Activated CD8-positive, alpha-beta T cell treated with anti-CD3 and anti-CD28 coated beads, Interleukin-2, amount 10 ng/mL, durations not matched to agents 7 days and 5 days (primary cell): ENCODE measurements at regions not wholly inside any gene's neighbourhood (a gene's known extent, or its start where the extent isn't known, plus 50 kb on each side); places are given as distances from the start of the nearest gene placed in this dataset.
"Not testable (repeated sequence)": the region's sequence is repeated elsewhere in the genome, so short reads cannot be mapped to it uniquely, and the experiment has no call there.

Source experiments
- ATAC-seq: fragments of 150-1000 bp; cut with Tn5 transposase; one replicate; pipeline ENCODE4 v1.10.0; 2021; ENCODE audit warnings: moderate library complexity
- CTCF ChIA-PET: fragments of 350-600 bp; sonication (Branson Sonifier 250); formaldehyde crosslinking; loops from one replicate; lab custom pipeline; 2021; ENCODE audit warnings: antibody characterized with exemption; lab: Charles Lee
- POLR2A ChIA-PET: fragments of 350-600 bp; sonication (Branson Sonifier 250); formaldehyde crosslinking; loops from one replicate; lab custom pipeline; 2021; ENCODE audit warnings: antibody characterized with exemption; lab: Charles Lee
- DNase-seq: peaks from one replicate; pipeline ENCODE4 v3.0.0-alpha.2; 2020
- H3K27ac Mint-ChIP-seq: one replicate; pipeline ENCODE4 v1.8.0; 2021; ENCODE audit warnings: mild to moderate bottlenecking, mixed read lengths
- H3K27me3 Mint-ChIP-seq: one replicate; pipeline ENCODE4 v1.8.0; 2021; ENCODE audit warnings: low read depth, mixed read lengths
- H3K36me3 Mint-ChIP-seq: one replicate; pipeline ENCODE4 v1.8.0; 2021; ENCODE audit warnings: low read depth, mixed read lengths
- H3K4me1 Mint-ChIP-seq: one replicate; pipeline ENCODE4 v1.8.0; 2021; ENCODE audit warnings: low read depth, mixed read lengths
- H3K4me3 Mint-ChIP-seq: one replicate; pipeline ENCODE4 v1.8.0; 2021; ENCODE audit warnings: mild to moderate bottlenecking, mixed read lengths
- H3K9me3 Mint-ChIP-seq: one replicate; pipeline ENCODE4 v1.8.0; 2022; ENCODE audit warnings: mixed read lengths; ENCODE audit not compliant: insufficient read depth

DNA sequence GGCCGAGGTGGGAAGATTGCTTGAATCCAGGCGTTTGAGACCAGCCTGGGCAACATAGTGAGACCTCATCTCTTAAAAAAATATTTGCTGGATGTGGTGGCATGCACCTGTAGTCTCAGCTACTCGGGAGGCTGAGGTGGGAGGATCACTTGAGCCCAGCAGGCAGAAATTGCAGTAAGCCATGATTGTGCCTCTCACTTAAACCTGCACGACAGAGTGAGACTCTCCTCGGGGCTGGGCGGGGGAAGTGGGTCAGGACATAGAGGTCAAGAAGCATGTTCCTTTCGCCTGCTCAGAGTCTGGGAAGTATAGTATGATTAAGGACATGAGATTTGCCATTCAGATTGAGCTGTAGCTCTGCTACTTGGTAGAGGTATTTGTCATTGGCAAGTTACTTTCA is 52.3 kb downstream of the SEPTIN7 start:
- H3K9me3 Mint-ChIP-seq, ATAC-seq, POLR2A ChIA-PET, CTCF ChIA-PET, H3K27me3 Mint-ChIP-seq, H3K4me3 Mint-ChIP-seq, H3K27ac Mint-ChIP-seq, DNase-seq: not testable (repeated sequence)
- peaks cover 15% of the 10 kb centered on the region for H3K4me1 Mint-ChIP-seq
- H3K36me3 Mint-ChIP-seq, result peaks cover 46% of the 10 kb centered on the region

DNA sequence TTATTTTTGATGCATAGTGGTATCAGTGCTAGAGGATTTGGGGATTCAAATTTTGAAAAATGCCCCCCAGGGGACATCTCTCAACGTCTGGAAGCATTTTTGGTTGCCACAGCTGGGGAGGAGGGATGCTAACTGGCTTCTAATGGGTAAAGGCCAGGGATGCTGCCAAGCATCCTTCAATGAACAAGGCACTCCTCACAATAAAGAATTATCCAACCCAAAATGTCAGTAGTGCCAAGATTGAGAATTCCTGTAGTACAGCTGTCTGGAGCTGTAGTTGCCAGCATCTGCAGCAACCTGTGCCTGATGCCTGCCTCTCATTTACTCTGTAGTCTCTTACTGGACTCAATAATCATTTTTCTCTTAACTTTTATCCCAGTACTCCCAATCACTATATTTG is 53.5 kb downstream of the SEPTIN7 start:
- CTCF ChIA-PET, result no interaction called here
- Mint-ChIP-seq H3K4me1 (peaks cover 15% of the 10 kb centered on the region), H3K36me3 (peaks cover 49% of the 10 kb centered on the region)

DNA sequence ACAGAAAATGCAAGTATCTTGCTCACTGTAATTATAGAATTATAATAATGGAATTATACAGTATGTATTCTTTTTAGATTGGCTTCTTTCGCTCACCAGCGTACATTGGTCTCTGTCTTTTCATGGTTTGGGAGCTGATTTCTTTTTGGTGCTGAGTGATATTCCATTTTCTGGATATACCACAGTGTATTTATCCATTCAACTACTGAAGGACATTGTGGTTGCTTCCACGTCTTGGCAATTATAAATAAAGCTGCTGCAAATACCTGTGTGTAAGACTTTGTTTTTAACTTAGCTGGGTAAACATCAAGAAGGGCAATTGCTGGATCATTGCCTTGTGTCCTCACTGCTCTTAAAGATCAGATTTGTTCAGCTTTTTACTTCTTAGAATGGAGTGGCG is 55.3 kb downstream of the SEPTIN7 start:
- Mint-ChIP-seq H3K9me3 (no peaks in the 10 kb centered on the region), H3K36me3 (peaks cover 51% of the 10 kb centered on the region), H3K4me1 (peaks cover 15% of the 10 kb centered on the region), H3K27me3 (no peaks in the 10 kb centered on the region), H3K27ac (no peak overlapping the region), H3K4me3 (no peak overlapping the region)
- ATAC-seq (no peak), DNase-seq (no peak)
- ChIA-PET POLR2A (interaction anchor here (0.6 to 1.5 kb wide), 2 partner anchors 21 to 55 kb away, joined by 3 to 4 read pairs; partner anchors contain the start of gene SEPTIN7), CTCF (interaction anchor here (0.9 to 1.5 kb wide), 3 partner anchors 27 to 146 kb away, joined by 3 read pairs; no protein-coding TSS in a partner anchor)

More for the DNA sequence above, 53.5 kb downstream of the SEPTIN7 start:
- Mint-ChIP-seq H3K27ac (no peak overlapping the region), H3K4me3 (no peak overlapping the region), H3K27me3 (no peaks in the 10 kb centered on the region), H3K9me3 (no peaks in the 10 kb centered on the region)
- no peak for DNase-seq
- POLR2A ChIA-PET, result no interaction called here
- no peak for ATAC-seq

DNA sequence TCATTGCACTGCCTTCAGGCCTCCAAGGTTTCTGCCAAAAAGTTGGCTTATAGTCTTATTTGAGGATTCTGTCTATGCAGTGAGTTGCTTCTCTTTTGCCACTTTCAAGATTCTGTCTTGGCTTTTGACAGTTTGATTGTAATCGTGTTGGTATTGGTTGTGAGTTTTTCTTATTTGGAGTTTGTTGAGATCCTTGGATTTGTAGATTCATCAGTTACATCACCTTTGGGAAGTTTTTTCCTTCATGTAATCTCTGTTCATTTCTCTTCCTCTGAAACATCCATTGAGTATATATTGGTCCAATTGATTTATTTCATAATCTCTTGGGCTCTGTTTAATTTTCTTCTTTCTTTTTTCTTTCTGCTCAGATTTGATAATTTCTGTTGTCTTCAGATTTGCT is 59.8 kb downstream of the SEPTIN7 start:
- peaks cover 8% of the 10 kb centered on the region for H3K4me1 Mint-ChIP-seq
- no peak overlapping the region for H3K4me3 Mint-ChIP-seq
- no peaks in the 10 kb centered on the region for H3K9me3 Mint-ChIP-seq
- CTCF ChIA-PET, result no interaction called here
- H3K27me3 Mint-ChIP-seq, result no peaks in the 10 kb centered on the region
- DNase-seq (no peak), ATAC-seq (no peak)
- POLR2A ChIA-PET, result no interaction called here
- peaks cover 37% of the 10 kb centered on the region for H3K36me3 Mint-ChIP-seq
- H3K27ac Mint-ChIP-seq, result no peak overlapping the region

DNA sequence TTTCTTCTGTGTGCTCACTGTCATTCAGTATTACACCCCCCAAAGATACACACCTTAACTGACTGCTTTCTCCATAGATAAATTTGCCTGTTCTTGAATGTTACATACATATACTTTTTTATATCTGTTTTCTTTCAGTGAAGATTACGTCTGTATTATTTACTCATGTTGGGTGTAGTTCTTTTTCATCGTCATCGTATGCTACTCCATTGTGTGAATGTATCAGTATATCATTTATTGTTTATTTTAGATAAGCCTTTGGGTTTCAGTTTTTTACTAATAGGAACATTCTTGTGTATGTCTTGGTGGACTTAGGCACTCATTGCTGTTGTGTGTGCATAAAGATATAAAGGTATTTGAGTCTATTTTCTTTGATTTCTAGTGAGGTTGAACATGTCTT is 64.4 kb downstream of the SEPTIN7 start:
- peaks cover 55% of the 10 kb centered on the region for H3K36me3 Mint-ChIP-seq
- POLR2A ChIA-PET, result no interaction called here
- H3K27ac Mint-ChIP-seq, result no peak overlapping the region
- ATAC-seq, result no peak
- peaks cover 12% of the 10 kb centered on the region for H3K4me1 Mint-ChIP-seq
- H3K4me3 Mint-ChIP-seq, result no peak overlapping the region
- no peaks in the 10 kb centered on the region for H3K27me3 Mint-ChIP-seq
- CTCF ChIA-PET, result no interaction called here
- no peak for DNase-seq
- no peaks in the 10 kb centered on the region for H3K9me3 Mint-ChIP-seq

DNA sequence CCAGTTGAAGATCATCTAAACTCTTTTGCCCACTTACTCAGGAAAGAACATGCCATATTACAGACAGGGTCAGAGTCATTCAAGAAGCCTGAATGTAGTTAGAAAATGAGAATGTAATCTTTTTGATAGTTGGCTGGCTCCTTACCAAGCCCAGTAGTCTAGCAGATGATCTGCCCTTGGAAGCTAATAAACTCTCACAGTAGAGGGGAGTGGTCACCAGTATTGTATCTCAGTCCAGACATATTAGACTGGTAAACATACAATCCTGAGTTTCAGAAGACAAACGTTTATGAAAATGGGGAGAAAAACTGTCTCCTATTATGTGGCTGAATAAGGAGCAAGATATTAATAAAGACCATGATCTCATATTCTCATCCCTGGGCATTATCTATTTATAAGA is 65.3 kb downstream of the SEPTIN7 start:
- Mint-ChIP-seq H3K9me3 (no peaks in the 10 kb centered on the region), H3K4me1 (peaks cover 12% of the 10 kb centered on the region), H3K36me3 (peaks cover 52% of the 10 kb centered on the region), H3K27me3 (no peaks in the 10 kb centered on the region), H3K4me3 (no peak overlapping the region), H3K27ac (no peak overlapping the region)
- ChIA-PET POLR2A (no interaction called here), CTCF (no interaction called here)
- DNase-seq (no peak), ATAC-seq (no peak)

DNA sequence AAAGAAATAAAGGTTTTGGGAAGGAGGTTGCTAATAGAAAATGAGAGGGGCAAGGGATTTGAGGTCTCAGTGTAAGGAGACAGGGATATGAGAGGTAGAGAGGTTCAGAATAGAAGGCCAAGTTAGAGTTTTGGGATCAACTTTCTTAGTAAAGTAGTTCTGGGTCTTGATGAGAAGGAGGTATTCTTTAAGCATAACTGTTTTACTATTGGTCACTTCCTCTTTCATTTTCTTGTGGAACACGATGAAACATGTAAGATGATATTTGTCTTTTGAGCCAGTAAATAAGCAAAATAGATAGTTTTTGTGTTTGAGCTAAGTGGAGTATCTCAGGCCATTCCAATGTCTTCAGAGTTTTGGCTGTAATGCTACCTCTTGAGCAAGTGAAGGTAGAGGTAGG is 68.3 kb downstream of the SEPTIN7 start:
- POLR2A ChIA-PET, H3K4me3 Mint-ChIP-seq, DNase-seq, ATAC-seq, H3K27me3 Mint-ChIP-seq, H3K9me3 Mint-ChIP-seq: not testable (repeated sequence)
- Mint-ChIP-seq H3K4me1 (peaks cover 12% of the 10 kb centered on the region), H3K27ac (peak overlapping the region; percentile 39), H3K36me3 (peaks cover 65% of the 10 kb centered on the region)
- CTCF ChIA-PET, result interaction anchor here (1.0 to 1.3 kb wide), 2 partner anchors 68 to 159 kb away, joined by 3 to 4 read pairs; partner anchors contain the start of gene SEPTIN7

DNA sequence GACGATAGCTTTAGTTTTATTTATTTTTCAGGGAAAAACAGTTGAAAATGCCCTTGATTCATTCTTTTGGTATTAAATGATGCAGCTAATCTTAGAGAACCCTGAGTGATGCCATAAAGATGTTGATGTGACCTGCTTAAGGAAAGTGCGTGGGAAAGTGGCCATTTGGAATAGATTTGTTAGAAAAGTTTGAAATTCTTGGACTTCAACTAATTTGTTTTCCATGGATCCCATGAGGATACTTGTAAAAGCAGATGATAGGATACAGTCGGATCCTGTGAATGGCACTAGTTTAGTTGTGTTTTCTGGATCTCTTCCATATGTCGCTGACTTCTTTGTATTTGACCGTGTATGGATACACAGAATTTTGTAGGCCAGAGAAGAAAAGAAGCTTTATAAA is 69.0 kb downstream of the SEPTIN7 start:
- POLR2A ChIA-PET, result interaction anchor here (0.7 kb wide), 1 partner anchor 50 kb away, joined by 3 read pairs; no protein-coding TSS in a partner anchor
- ATAC-seq (no peak), DNase-seq (no peak)
- Mint-ChIP-seq H3K4me3 (no peak overlapping the region), H3K27me3 (no peaks in the 10 kb centered on the region), H3K27ac (no peak overlapping the region), H3K9me3 (no peaks in the 10 kb centered on the region), H3K36me3 (peaks cover 62% of the 10 kb centered on the region), H3K4me1 (peaks cover 12% of the 10 kb centered on the region)
- CTCF ChIA-PET, result interaction anchor here (1.0 to 1.3 kb wide), 2 partner anchors 69 to 160 kb away, joined by 3 to 4 read pairs; partner anchors contain the start of gene SEPTIN7

DNA sequence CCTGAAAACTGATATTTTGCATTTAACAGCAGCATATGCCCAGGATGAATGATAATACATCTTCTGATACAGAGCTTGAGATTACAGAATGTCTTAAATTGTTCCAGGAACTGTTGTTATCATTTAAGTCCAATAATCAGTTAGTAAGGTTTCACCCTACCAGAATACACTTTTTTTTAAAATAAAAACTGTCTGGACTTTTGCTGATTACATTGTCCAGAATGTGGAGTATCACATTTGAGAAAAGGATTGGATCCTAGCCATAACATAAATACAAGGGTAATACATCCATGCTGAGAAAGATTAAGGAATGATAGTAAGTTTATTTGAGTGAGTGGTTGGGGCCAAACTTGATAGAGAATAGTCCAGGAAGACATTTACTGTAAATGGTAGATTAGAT is 71.0 kb downstream of the SEPTIN7 start:
- H3K27ac Mint-ChIP-seq, result no peak overlapping the region
- peaks cover 48% of the 10 kb centered on the region for H3K36me3 Mint-ChIP-seq
- peaks cover 12% of the 10 kb centered on the region for H3K4me1 Mint-ChIP-seq
- no peaks in the 10 kb centered on the region for H3K9me3 Mint-ChIP-seq
- H3K27me3 Mint-ChIP-seq, result no peaks in the 10 kb centered on the region
- CTCF ChIA-PET, result no interaction called here
- H3K4me3 Mint-ChIP-seq, result no peak overlapping the region
- no peak for ATAC-seq
- POLR2A ChIA-PET, result no interaction called here
- no peak for DNase-seq

DNA sequence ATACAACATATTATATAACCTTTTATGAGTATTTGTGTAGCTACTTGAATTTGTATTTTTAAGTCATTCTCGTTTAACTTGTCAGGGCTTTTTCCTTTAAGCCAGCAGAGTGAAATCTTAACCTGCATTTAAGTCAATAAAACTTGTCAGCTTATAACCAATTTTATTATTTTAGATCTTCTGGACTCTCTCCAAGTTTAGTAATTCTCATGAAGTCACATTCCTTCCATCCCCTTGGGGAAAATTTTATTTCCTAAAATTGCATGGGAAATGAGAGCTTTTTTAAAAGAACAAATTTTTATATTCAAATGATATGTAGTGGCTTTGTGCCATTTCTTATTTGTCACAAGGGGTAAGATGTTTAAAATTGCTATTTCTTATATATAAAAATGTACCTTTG is 74.0 kb downstream of the SEPTIN7 start:
- no peaks in the 10 kb centered on the region for H3K27me3 Mint-ChIP-seq
- no peak for DNase-seq
- no peak overlapping the region for H3K27ac Mint-ChIP-seq
- ChIA-PET CTCF (no interaction called here), POLR2A (interaction anchor here (1.0 to 1.4 kb wide), 2 partner anchors 74 to 75 kb away, joined by 3 read pairs; partner anchors contain the start of gene SEPTIN7)
- H3K4me1 Mint-ChIP-seq, result no peaks in the 10 kb centered on the region
- peaks cover 41% of the 10 kb centered on the region for H3K36me3 Mint-ChIP-seq
- no peak overlapping the region for H3K4me3 Mint-ChIP-seq
- ATAC-seq, result no peak
- H3K9me3 Mint-ChIP-seq, result no peaks in the 10 kb centered on the region

DNA sequence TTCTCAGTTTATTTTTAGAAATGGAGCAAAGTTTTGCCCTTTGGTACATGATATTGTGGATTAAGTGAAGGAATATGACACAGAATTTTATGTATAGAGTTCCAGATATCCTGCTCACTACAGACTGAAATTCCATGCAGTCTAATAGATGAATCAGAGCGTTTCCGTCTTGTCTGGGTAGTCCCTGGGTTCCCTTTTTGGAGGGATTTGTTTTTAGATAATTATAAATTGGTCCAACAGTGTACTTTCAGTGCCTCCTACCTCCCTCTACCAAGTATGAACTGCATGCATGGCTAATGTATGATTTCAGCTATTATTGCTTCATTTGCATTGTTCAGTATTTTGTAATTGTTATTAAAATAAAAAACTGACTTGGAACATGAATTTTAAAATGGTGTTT is 74.4 kb downstream of the SEPTIN7 start:
- H3K27ac Mint-ChIP-seq, result no peak overlapping the region
- no peak for DNase-seq
- H3K9me3 Mint-ChIP-seq, result no peaks in the 10 kb centered on the region
- H3K36me3 Mint-ChIP-seq, result peaks cover 37% of the 10 kb centered on the region
- CTCF ChIA-PET, result no interaction called here
- POLR2A ChIA-PET, result interaction anchor here (1.0 to 1.4 kb wide), 2 partner anchors 74 to 76 kb away, joined by 3 read pairs; partner anchors contain the start of gene SEPTIN7
- no peaks in the 10 kb centered on the region for H3K4me1 Mint-ChIP-seq
- no peak for ATAC-seq
- no peak overlapping the region for H3K4me3 Mint-ChIP-seq
- no peaks in the 10 kb centered on the region for H3K27me3 Mint-ChIP-seq

DNA sequence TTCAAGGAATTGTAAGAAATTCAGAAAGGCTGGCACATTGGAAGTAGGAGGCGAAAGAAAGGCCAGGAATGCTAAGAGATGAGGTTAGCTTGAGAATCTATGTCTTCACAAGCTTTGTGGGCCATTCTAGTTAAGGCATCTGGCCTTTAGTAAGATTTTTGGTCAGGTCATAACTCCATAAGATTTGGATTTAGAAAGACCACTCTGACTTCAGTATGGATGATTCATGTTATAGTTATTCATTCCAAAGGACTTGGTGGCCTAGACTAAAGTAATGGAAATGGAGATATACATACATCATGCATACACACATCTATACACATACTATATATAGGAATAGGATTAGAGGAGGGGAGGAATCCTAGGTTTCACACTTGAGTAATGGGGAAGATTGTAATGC is 77.5 kb downstream of the SEPTIN7 start:
- DNase-seq (no peak), ATAC-seq (no peak)
- Mint-ChIP-seq H3K36me3 (peaks cover 42% of the 10 kb centered on the region), H3K9me3 (no peaks in the 10 kb centered on the region), H3K27me3 (no peaks in the 10 kb centered on the region), H3K27ac (no peak overlapping the region), H3K4me1 (no peaks in the 10 kb centered on the region), H3K4me3 (no peak overlapping the region)
- POLR2A ChIA-PET, result no interaction called here
- CTCF ChIA-PET, result interaction anchor here (1.2 kb wide), 1 partner anchor 77 kb away, joined by 3 read pairs; the partner anchor contains the start of gene SEPTIN7
